Panc1 (cell line): ENCODE measurements at regions not wholly inside any gene's neighbourhood (a gene's known extent, or its start where the extent isn't known, plus 50 kb on each side); places are given as distances from the start of the nearest gene placed in this dataset.

Experiments used
- ATAC-seq: fragments of 200-7000 bp; cut with Tn5 transposase; 2 replicates; pipeline ENCODE4 v1.9.1; 2020; ENCODE audit warnings: mild to moderate bottlenecking, moderate library complexity
- BruUV-seq: library from RNA; stranded (reverse); fragments of 400-500 nt; replicated peaks from 2 replicates; lab custom pipeline; 2021; lab: Mats Ljungman, UMichigan
- CTCF ChIA-PET: fragments of 300-600 bp; sonication (Branson Sonifier 250); formaldehyde crosslinking; loops from one replicate; lab custom pipeline; 2022; ENCODE audit warnings: antibody characterized with exemption; lab: Charles Lee
- POLR2A ChIA-PET: fragments of 300-600 bp; sonication (Branson Sonifier 250); formaldehyde crosslinking; loops from one replicate; lab custom pipeline; 2022; ENCODE audit warnings: antibody characterized with exemption; lab: Charles Lee
- DNase-seq: peaks from one replicate; pipeline ENCODE4 v3.0.0-alpha.2; 2010; ENCODE audit warnings: low read depth, low spot score
- H3K27ac ChIP-seq: 2 replicates; pipeline ENCODE4 v1.5.1; 2011; ENCODE audit warnings: mild to moderate bottlenecking, low read length, inconsistent platforms
- H3K27me3 ChIP-seq: fragments of 200-500 bp; sonication (Bioruptor generic); 2 replicates; pipeline ENCODE4 v1.6.0; 2014; ENCODE audit warnings: low read length, inconsistent platforms; ENCODE audit not compliant: control insufficient read depth, insufficient read depth
- H3K36me3 ChIP-seq: fragments of 200-500 bp; sonication (Bioruptor generic); 2 replicates; pipeline ENCODE4 v1.5.1; 2014; ENCODE audit warnings: inconsistent platforms, mild to moderate bottlenecking, low read length, moderate library complexity; ENCODE audit not compliant: control insufficient read depth, insufficient read depth
- H3K4me1 ChIP-seq: 2 replicates; pipeline ENCODE4 v1.5.1; 2011; ENCODE audit warnings: inconsistent platforms, mild to moderate bottlenecking, low read length, moderate library complexity; ENCODE audit not compliant: control insufficient read depth, insufficient read depth
- H3K4me3 ChIP-seq, 2 experiments: 2 replicates each; pipeline ENCODE4 v1.5.1; 2011 to 2012; ENCODE audit warnings: low read depth in 2 of 2, low read length in 2 of 2, mild to moderate bottlenecking in 2 of 2, inconsistent platforms in 1 of 2, moderate library complexity in 1 of 2
- H3K9me3 ChIP-seq: fragments of 200-500 bp; sonication (Bioruptor generic); 2 replicates; pipeline ENCODE4 v1.5.1; 2014; ENCODE audit warnings: low read depth, mild to moderate bottlenecking, inconsistent platforms, low read length, moderate library complexity; ENCODE audit not compliant: control insufficient read depth, insufficient read depth
- POLR2AphosphoS5 ChIP-seq: IDR thresholded peaks from 2 replicates; pipeline ENCODE4 v1.6.1; 2012; ENCODE audit warnings: mild to moderate bottlenecking, low read depth, low read length, moderate library complexity
- REST ChIP-seq, 2 experiments: IDR thresholded peaks; 2 replicates each; pipeline ENCODE4 v1.6.1; 2011 to 2012; ENCODE audit warnings: low read depth in 2 of 2, control low read depth in 1 of 2, low read length in 1 of 2, mild to moderate bottlenecking in 1 of 2, moderate library complexity in 1 of 2; ENCODE audit not compliant: insufficient read depth in 1 of 2
- SIN3A ChIP-seq: IDR thresholded peaks from 2 replicates; pipeline ENCODE4 v1.6.1; 2012; ENCODE audit warnings: low read depth, mild to moderate bottlenecking, low read length, moderate library complexity, borderline replicate concordance; ENCODE audit not compliant: insufficient read depth
- TCF7L2 ChIP-seq: IDR thresholded peaks from 2 replicates; pipeline ENCODE4 v1.6.1; 2011; ENCODE audit warnings: mild to moderate bottlenecking, low read depth, low read length, inconsistent platforms
- in situ Hi-C: cut with HindIII; loops from 2 replicates; pipeline ENCODE4 v1.10.0; 2016; ENCODE audit warnings: low sequenced_read_pairs, low pct_unique_long_range_greater_than_20kb
- intact Hi-C: fragments of 100-400 bp; cut with micrococcal nuclease; formaldehyde crosslinking; loops from one replicate; pipeline ENCODE4 v1.10.0; 2022; ENCODE audit not compliant: unreplicated experiment
- TF ChIP-seq, protein P1 (sequence below): fragments of 450-650 bp; IDR thresholded peaks from 2 replicates; pipeline ENCODE4 v1.5.1; 2017; ENCODE audit warnings: mild to moderate bottlenecking

DNA sequence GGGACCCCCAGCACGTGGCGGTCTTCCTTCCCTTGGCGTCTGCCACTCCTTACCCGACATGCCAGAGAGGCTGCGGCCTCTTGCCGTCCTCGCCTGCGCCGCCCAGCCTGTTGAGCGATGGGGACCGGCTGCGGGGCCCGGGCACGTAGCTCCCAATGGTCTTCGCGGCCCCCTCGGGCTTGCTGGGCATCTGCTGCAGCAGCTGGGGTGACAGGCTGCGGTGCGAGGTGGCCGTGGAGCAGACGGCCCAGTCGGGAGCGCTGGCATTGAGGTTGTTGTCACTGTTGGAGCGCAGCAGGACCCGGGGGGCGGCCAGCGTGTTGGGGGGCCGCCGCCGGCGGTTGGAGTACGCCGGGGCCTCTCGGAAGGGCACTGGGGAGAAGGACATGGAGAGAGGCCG is 422.0 kb downstream of the CTTN start:
- TF ChIP-seq SIN3A (no peak), REST (IDR thresholded peaks at IDR 0.05; ENCODE audit: insufficient read depth in 1 of 2, low read depth in 2 of 2, low read length in 1 of 2) (no peak), TCF7L2 (no peak), POLR2AphosphoS5 (no peak)
- TF ChIP-seq, protein P1, sequence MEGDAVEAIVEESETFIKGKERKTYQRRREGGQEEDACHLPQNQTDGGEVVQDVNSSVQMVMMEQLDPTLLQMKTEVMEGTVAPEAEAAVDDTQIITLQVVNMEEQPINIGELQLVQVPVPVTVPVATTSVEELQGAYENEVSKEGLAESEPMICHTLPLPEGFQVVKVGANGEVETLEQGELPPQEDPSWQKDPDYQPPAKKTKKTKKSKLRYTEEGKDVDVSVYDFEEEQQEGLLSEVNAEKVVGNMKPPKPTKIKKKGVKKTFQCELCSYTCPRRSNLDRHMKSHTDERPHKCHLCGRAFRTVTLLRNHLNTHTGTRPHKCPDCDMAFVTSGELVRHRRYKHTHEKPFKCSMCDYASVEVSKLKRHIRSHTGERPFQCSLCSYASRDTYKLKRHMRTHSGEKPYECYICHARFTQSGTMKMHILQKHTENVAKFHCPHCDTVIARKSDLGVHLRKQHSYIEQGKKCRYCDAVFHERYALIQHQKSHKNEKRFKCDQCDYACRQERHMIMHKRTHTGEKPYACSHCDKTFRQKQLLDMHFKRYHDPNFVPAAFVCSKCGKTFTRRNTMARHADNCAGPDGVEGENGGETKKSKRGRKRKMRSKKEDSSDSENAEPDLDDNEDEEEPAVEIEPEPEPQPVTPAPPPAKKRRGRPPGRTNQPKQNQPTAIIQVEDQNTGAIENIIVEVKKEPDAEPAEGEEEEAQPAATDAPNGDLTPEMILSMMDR = no peak
- ChIA-PET CTCF (no interaction called here), POLR2A (no interaction called here)
- no peaks in the 10 kb centered on the region for H3K36me3 ChIP-seq
- intact Hi-C loops (no loop called here), in situ Hi-C loops (no loop called here)
- H3K9me3 ChIP-seq = no peaks in the 10 kb centered on the region
- H3K4me3 ChIP-seq = no peak overlapping the region
- no peaks in the 10 kb centered on the region for H3K4me1 ChIP-seq
- H3K27ac ChIP-seq = no peak overlapping the region
- no peak for DNase-seq
- no TSS peak for BruUV-seq
- no peak for ATAC-seq
- peaks cover 4% of the 10 kb centered on the region for H3K27me3 ChIP-seq

DNA sequence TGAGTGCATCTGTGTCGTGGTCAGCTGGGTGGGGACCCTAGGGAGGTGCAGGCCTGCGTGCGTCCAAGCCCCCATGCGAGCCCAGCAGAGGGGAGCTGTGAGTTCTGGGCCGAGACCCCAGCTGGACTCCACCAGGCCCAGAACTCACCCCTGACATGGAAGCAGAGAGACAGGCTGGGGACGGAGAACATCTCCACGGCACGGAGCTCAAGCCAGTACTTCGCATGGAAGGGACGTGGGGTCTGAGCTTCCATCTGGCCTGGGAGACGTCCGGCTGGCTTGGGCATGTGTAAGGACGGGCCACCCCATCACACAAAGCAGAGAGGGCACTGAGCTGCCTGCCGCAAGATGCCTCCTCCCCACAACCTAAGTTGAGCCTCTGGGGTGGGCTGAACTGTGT is 422.4 kb downstream of the CTTN start:
- H3K36me3 ChIP-seq = no peaks in the 10 kb centered on the region
- H3K4me1 ChIP-seq = no peaks in the 10 kb centered on the region
- TF ChIP-seq, protein P1 = no peak
- TF ChIP-seq REST (IDR thresholded peaks at IDR 0.05; ENCODE audit: insufficient read depth in 1 of 2, low read depth in 2 of 2, low read length in 1 of 2) (no peak), POLR2AphosphoS5 (no peak), TCF7L2 (no peak), SIN3A (no peak)
- DNase-seq (no peak), ATAC-seq (no peak)
- in situ Hi-C loops = no loop called here
- no peak overlapping the region for H3K4me3 ChIP-seq
- intact Hi-C loops = no loop called here
- H3K27ac ChIP-seq = no peak overlapping the region
- H3K9me3 ChIP-seq = no peaks in the 10 kb centered on the region
- peaks cover 8% of the 10 kb centered on the region for H3K27me3 ChIP-seq
- ChIA-PET POLR2A (no interaction called here), CTCF (no interaction called here)
- BruUV-seq = no TSS peak
